NCI-H2029 (cell line): ENCODE measurements at regions not wholly inside any gene's neighbourhood (a gene's known extent, or its start where the extent isn't known, plus 50 kb on each side); places are given as distances from the start of the nearest gene placed in this dataset.
"Not testable (repeated sequence)": the region's sequence is repeated elsewhere in the genome, so short reads cannot be mapped to it uniquely, and the experiment has no call there.

Source experiments
- DNase-seq: peaks from one replicate; lab custom pipeline; 2025; lab: John Stamatoyannopoulos, UW

DNA sequence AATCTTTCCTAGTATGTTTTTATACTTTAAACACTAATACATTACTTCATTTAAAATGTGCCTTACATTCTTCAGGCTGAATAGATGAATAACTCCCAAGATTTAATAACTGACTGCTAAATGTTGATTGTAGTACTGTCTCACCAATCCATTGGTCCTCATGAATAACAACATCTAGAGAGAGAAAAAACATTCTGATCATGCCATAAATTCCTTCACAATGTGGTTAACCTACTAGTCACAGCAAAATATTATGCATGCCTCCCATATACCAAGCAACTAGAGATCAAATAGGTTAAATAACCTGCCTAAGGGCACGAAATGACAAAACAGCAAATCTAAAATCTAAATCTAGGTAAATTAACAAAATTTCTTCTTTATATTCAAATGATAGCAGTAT, 66.2 kb downstream of the SYT15 start:
- not testable (repeated sequence) for DNase-seq

DNA sequence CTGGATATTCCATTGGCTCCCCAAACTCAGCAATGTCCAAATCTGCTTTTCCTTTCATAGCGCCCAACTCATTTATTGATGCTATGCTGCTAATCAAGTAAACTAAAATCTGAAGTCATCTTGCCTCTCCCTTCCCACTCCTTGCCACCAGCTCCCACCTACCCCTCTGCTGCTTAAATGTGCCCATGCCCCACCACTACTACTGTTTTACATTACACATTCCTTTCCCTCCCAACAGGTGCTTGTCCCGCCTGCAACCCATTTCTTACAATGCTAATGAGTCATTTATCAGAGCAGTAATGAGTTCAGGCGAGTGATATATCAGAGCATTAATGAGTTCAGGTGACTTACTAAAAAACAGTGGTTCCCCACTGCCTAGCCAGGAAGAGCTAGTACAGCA, 67.2 kb downstream of the SYT15 start:
- not testable (repeated sequence) for DNase-seq

DNA sequence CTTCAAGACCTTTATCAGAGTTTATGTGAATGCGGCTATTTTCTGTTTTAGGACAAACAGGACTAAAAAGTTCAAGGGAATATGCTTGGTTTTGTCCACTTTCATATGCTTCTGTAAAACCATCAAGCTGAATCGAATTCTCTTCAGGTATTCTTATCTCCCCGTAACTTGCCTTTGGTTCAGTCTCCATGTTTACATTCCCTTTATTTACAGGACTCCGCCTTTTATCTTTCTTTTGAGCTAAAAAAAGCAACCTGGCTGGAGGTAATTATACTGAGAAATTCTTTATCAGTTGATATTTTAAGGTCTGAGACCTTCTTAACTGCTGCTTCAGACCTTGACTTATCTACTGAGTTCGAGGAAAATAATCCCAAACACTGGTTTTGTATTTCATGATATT, 72.0 kb downstream of the SYT15 start:
- not testable (repeated sequence) for DNase-seq

DNA sequence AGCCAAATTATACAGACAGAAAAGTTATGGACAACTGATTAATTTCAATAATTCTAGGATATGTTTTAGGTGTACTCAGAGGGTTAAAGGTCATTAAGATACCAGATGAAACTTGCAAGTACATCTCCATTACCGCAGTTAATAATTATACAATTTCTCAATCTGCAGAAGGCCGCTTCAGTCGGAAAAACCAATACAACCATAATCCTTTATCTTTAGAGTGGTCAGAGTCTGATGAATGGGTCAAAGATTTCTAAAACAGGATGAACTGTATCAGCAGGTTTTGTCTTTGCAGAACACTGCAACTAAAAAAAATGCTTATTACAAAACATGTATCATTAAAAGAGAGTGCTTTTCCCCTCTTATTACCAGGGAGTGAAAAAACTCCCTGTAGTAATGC, 78.5 kb downstream of the SYT15 start:
- not testable (repeated sequence) for DNase-seq

DNA sequence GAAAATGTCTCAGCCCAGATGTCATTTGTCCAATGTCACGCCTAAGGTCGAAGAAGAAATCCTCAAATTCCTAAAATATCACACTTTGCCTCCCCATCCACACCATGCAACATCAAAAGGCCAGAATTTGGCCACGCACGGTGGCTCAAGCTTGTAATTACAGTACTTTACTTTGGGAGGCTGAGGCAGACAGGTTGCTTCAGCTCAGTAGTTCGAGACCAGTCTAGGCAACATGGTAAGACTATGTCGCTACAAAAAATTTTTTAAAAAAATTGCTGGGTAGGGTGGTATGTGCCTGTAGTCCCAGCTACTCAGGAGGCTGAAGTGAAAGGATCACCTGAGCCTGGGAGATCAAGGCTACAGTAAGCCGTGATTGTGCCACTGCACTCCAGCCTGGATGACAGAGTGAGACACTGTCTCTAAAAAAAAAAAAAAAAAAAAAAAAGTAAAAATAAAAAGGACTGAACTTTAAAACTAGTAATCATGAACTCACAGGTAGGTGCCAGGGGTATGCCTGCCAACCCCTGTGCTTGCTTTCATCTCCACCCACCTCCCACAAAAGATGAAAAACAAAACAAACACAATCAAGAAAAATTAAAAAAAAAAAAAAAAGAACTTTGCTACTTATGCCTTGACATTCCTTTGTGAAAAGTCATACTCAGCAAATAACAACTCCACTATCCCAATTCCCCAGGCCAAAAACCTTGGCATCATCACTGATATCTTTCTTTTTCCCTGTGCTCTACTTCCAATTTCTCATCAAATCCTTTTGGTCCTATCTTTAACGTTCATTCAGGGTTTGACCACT, 81.3 kb downstream of the SYT15 start:
- not testable (repeated sequence) for DNase-seq

DNA sequence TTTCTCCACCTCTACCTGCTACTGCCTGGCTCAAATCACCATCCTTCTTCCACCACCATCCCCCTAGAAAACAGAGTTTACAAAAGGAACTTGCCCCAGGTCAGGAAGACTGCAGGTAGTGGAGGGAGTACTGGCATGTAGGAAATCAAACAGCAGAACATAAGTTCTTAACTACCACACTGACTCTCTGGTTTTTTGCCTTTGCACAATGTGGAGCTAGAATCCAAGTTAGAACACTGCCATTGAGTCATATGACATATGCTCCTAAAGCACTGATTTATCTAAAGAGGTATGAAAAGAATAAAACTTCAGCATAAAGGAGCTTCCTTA, 81.9 kb downstream of the SYT15 start:
- DNase-seq: not testable (repeated sequence)

DNA sequence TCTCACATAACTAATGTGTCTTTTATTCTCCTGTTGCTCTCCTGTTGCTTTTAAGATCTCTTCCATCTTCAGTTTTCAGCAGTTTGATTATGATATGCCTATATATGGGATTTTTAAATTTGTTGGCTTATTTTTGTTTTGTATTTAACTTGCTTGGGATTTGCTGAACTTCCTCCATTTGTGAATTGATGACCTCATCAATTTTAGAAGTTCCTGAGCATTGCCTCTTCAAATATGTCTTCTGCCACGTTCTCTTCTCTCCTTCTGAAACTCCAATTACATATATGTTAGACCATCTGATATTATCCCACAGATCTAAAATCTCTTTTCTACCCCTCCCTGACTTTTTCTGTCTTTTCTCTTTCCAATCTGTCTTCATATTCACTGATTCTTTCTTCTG, 86.6 kb downstream of the SYT15 start:
- DNase-seq: not testable (repeated sequence)

DNA sequence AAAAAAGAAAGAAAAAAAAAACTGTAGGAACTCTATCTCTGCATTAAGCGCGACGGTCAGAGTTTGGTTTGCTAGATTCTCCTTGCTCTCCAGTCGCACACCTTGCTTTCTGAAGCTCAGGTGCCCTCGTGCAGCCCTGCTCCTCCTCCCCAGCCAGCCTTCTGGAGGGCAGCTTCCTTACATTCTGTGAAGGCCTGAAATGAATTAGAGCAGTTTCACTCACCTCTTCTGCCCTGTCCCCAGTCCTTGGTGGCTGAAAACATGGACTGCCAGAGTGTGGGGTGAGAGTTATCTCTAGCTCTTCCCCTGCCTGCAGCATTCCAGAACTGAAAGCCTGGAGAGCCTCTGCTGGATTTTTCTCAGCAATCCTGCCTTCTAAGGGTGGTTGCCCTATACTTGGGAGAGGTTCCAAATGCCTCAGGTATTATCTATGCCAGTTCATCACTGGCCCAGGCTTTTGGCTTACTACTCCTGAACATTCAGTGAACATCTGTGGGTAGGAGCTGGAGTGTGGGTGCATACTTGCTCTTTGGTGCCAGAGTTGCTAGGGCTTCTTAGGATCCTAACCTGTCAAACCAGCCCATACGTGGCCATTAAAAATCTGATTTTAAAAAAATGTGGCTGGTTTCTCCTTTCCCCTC, 89.5 kb downstream of the SYT15 start:
- not testable (repeated sequence) for DNase-seq

DNA sequence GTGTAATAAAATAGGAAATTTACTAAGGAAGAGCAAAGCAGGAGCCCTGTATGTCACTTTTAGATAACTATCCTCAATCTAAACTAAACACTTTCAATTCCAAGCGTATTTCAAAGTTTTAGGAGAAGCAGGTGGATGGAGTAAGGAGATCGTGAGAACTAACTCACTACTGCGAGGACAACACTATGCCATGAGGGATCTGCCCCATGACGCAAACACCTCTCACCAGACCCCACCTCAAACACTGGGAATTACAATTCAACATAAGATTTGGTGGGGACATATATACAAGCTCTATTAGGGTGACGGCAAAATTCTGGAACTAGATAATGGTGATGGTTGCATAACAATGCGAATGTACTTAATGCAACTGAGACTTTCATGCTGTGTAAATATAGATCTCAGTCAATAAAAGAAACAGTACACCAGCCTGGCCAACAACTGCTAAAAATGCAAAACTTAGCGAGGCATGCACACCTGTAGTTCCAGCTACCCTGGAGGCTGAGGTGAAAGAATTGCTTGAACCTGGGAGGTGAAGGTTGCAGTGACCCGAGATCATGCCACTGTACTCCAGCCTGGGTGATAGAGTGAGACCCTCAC, 99.0 kb downstream of the SYT15 start:
- DNase-seq: not testable (repeated sequence)

DNA sequence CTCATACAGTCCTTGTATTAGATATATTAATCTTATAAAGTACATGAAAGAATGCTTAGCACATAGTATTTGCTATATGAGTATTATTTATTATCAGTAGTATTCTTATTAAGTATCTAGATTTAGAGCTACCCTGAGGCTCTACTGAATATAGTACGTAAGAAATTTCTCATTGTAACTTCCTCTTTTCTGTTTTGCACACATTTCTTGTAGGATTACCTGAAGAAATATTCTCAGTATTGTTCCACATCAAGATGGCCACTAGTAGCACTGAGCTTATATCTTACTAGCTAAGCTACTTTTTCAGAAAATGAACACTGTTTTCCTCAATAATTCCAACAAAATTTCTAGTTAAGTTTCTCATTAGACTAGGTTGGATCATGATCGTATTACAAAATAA, 112.5 kb downstream of the SYT15 start:
- not testable (repeated sequence) for DNase-seq

DNA sequence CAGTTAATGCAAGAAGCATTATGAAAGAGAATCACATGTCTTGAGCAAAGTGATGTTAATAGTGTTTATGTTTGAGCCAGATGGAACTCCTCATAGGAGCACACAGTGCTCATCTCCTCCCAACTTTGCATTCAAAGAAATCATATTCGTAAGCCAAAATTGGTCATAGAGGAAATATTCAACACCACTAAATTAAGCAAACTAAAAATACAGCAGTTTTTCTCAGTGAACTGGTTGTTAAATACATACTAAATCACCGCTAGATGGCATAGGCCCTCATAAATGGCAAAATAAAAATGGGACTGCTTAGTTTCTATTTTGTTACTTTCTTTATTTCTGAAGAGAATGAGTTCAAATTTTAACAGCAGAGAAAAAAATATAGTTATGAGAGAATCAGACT, 114.3 kb downstream of the SYT15 start:
- not testable (repeated sequence) for DNase-seq

DNA sequence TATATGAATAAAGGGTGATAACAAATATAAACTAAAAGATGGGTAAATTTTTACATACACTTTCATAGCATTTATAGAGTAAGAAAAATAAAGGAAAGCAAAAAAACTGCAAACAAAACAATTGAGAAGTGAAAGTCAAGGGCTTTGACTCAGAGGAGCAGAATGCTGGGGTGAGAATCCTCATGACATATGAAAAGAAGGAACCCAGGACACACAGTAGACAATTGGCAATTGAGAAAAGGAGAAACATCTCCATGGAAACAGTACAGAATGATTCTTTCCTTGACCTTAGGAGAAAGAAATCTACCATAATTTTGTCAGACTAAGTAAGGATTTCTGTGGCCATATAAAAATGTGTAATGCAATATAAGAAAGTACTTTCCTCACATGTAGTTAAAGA, 138.3 kb downstream of the SYT15 start:
- DNase-seq: not testable (repeated sequence)

DNA sequence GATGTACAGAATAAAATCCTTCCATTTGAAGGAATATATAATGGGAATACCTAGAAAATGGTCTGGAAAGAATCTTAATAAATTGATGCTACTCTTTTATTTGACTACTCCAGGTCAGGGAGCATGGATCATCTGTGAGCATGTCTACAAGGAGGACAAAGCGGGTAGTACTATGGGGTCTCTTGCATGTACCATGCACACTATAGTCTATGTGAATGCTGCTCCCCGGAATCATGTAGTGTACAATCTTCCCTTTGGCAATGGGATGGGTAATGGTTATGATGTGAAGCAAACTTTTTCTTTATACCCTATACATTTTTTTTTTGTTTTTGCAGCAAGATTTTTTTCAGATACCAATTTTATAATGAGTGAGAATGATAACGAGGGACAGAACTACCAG, 139.1 kb downstream of the SYT15 start:
- not testable (repeated sequence) for DNase-seq

DNA sequence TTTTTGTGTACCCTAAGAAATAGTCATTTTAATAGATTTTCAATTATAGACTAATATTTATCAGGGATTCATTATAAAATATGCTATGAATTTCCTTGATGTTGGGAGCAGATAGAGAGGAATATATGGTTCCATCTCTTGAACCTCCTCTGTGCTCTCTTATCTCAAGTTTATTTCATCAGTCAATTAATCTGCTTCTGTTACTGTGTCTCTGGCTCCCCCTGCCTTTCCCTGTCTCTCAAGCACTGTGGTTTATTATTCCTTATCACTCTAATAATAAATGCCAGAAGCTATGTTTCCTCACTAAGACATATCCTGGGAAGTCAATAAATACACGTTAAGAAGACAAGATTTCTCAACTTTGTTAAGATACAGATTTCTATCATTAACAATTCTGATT, 141.5 kb downstream of the SYT15 start:
- not testable (repeated sequence) for DNase-seq

DNA sequence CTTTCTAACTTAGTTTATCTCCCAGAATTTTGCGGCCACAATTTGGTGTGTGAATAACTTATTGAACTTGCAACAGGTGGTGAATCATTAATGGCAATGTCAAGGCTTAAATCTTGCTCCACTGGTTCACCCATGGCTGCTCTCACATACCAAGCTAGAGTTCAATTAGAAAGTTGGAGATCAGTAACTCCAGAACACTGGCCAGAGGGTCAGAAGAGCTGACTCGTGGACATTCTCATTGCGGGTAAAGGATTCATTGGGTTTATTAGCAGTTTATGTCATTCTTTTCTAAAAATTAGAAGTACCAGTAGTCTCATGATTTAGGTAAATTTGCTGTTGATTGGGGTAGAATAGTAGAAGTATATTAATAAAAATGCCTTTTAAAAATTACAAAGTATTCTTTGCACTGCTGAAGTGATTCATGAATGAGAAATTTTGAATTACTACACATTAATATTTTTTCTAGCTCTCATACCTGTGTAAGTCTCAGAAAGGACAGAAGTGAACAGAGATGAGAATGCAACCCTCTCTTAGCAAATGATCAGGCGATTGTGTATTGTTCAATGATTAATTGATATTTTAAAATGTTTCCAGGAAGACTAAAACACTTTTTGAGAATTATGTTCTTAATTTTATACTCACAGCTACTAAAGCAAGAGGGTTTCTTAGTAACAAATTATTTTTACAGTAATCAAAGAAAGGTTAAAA, 142.0 kb downstream of the SYT15 start:
- DNase-seq: not testable (repeated sequence)

DNA sequence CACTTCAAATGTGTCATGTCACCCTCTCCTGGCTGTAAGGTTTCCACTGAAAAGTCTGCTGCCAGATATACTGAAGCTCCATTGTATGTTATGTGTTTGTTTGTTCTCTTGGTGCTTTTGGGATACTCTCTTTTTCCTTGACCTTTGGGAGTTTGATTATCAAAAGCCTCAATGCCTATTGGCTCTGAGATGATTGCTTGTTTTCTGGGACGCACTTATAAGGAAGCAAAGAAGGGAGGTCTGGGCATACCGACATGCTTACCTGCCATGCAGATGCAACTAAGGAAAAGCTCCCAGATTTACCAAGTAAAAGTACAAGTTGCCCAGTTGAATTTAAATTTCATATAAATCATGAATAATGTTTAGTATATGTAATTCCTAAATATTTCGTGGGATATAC, 145.3 kb downstream of the SYT15 start:
- DNase-seq: not testable (repeated sequence)

DNA sequence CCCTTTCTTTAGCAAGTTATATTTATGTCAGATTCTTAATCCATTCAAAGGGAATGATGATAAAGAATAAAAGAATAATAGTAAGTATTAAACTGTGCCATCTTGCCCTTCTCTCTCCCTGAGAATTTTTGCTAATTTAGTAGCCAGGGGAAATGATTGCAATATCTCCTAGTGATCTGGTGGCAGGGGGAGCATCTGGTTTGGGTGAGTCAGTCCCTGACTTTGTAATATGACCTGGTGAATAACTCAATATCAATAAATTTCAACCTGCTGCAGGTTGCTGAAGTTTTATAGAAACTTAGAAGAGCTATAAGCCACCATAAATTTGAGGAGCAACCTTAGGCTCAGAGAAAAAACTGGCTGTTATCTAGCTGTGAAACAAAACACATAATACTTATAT, 149.4 kb downstream of the SYT15 start:
- not testable (repeated sequence) for DNase-seq

DNA sequence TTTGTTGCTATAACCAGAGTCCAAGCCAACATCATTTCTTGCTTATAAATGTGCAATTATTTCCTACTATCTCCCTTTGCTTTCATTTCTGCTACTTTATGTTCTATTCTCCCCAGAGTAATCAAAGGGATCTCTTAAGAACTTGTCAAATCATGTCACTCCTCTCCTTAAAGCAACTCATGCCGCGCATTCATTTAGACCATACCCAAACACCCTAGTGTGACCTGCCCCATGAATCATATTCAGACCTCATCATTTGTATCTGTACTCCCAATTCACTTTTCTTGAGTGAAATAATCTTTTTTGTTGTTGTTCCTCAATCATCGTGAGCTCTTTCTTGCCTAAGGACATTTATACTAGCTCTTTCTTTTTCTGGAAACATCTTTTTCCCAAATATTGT, 151.8 kb downstream of the SYT15 start:
- not testable (repeated sequence) for DNase-seq

DNA sequence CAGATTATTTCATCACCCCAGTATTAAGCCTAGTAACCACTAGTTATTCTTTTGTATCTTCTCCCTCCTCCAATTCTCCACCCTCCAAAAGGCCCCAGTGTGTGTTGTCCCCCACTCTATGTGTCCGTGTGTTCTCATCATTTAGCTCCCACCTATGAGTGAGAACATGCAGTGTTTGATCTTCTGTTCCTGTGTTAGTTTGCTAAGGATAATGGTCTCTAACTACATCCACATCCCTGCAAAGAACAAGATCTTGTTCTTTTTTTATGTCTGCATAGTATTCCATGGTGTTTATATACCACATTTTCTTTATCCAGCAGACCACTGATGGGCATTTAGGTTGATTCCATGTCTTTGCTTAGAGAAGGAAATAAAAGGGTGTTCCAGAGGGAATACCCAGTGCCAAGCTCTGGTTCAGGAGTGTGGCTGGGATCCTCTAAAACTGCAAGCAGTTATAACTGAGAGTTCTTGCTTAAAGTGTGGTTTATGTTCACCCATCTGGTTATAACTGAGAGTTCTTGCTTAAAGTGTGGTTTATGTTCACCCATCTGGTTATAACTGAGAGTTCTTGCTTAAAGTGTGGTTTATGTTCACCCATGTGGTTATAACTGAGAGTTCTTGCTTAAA, 154.8 kb downstream of the SYT15 start:
- DNase-seq: not testable (repeated sequence)

DNA sequence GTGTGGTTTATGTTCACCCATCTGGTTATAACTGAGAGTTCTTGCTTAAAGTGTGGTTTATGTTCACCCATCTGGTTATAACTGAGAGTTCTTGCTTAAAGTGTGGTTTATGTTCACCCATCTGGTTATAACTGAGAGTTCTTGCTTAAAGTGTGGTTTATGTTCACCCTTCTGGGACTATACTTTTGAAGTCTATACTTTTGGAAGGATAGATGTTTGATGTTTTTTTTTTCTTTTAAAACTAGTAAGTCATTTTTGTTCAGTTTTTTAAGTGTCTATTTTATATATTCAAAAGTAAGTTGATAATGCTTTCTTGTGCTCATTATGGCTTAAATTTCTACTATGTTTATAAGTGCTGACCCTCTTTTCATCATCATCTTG, 155.3 kb downstream of the SYT15 start:
- not testable (repeated sequence) for DNase-seq

DNA sequence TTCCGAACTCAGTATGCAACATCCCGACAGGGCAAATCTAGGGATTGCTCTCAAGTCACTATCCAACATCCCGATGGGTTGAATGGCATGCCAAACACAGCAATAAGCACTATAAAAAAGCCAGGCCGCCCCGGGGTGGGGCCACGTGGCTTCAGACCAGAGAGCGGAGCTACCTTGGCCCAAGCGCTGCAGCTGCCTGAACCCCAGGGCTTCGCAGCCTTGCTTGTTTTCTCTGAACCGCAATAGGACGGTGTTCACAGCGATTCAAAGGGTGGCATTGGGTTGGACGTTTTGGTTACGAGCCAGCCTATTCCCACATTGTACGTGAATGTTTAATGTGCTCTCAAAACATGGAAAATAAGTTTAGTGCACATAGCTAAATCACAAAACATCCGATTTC, 161.0 kb downstream of the SYT15 start:
- not testable (repeated sequence) for DNase-seq

DNA sequence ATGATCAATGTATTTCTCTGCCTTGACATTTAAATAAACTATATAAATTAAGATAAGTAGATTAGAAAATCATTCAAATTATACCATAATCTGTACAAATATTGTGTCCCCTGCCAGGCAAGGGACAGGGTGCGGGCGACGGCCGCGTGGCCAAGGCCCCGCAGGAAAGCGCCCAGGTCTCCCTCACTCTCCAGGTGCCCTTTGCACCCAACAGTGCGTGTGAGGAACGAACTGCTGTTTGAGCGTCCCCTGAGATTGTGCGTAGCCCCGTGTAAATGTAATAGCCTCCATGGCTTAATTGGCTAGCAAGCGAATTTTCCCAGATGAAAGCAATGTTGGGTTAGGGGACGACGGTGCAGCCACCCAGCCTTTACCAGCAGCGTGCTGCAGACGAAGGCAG, 161.4 kb downstream of the SYT15 start:
- DNase-seq: not testable (repeated sequence)
